ENCODE measurements at regions not wholly inside any gene's neighbourhood (a gene's known extent, or its start where the extent isn't known, plus 50 kb on each side); places are given as distances from the start of the nearest gene placed in this dataset.

DNA sequence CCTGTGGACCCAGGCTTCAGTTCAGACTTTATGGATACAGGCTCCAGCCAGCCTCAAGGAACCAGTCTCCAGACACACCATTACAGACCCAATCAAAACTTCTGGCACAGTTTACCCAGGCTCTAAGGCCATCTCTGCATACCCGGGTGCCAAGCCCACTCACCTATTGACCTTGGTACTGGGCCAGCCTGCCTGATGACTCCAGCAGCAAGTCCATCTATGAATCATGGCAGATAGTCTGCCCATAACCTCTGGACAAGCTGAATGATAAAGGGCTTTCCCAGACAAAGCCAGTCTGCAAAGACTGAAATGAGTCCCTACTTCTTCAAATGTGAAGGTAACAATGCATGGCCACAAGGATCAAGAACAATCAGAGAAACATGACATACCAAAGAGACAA is 1327.1 kb upstream of the C9orf72 start:
- Histone ChIP-seq H3K23ac (ENCODE audit: insufficient read length) (no peak overlapping the region), H2BK5ac (ENCODE audit: low read depth, low read length) (no peak overlapping the region), H3K27me3 (replicated peaks in 1 of 4; ENCODE audit: control insufficient read depth in 3 of 4, extremely low read depth in 1 of 4, insufficient read depth in 3 of 4, low read length in 3 of 4) (no peaks in the 10 kb centered on the region), H3K14ac (ENCODE audit: insufficient read length) (no peak overlapping the region), H3K27ac (ENCODE audit: low read depth, low read length) (no peak overlapping the region), H3K23me2 (ENCODE audit: low read depth, low read length) (no peaks in the 10 kb centered on the region), H4K8ac (ENCODE audit: extremely low read depth, insufficient read depth, low read length) (no peak overlapping the region), H2AFZ (ENCODE audit: low read length) (no peak overlapping the region), H3K18ac (ENCODE audit: extremely low read depth, low read length) (no peak overlapping the region), H3K56ac (replicated peaks; ENCODE audit: insufficient read length, low read depth, low read length) (no peak overlapping the region), H3K79me1 (ENCODE audit: low read depth, low read length) (no peaks in the 10 kb centered on the region), H3K4ac (replicated peaks; ENCODE audit: insufficient read length, low read depth, low read length) (no peak overlapping the region), H3K4me1 (replicated peaks in 1 of 4; ENCODE audit: control insufficient read depth in 3 of 4, insufficient read depth in 4 of 4, low read length in 3 of 4) (no peaks in the 10 kb centered on the region), H4K5ac (ENCODE audit: insufficient read length, low read depth, low read length) (no peak overlapping the region), H4K20me1 (replicated peaks in 1 of 2; ENCODE audit: control insufficient read depth in 1 of 2, insufficient read depth in 2 of 2, low read length in 2 of 2) (no peaks in the 10 kb centered on the region), H3K4me2 (ENCODE audit: insufficient read depth in 1 of 2, low read depth in 2 of 2, low read length in 2 of 2) (no peak overlapping the region), H4K91ac (replicated peaks; ENCODE audit: insufficient read length, low read length) (no peak overlapping the region), H2BK15ac (ENCODE audit: low read length) (no peak overlapping the region), H3K4me3 (ENCODE audit: extremely low read depth in 1 of 4, insufficient read depth in 2 of 4, low read depth in 3 of 4, low read length in 4 of 4) (no peak overlapping the region), H2BK12ac (ENCODE audit: low read depth, low read length) (no peak overlapping the region), H3K36me3 (ENCODE audit: control insufficient read depth in 2 of 4, insufficient read depth in 4 of 4, low read length in 3 of 4) (no peaks in the 10 kb centered on the region), H2BK20ac (ENCODE audit: low read length) (no peak overlapping the region), H3K9ac (replicated peaks in 1 of 4; ENCODE audit: extremely low read depth in 1 of 4, low read depth in 3 of 4, low read length in 3 of 4) (no peak overlapping the region), H3K9me3 (ENCODE audit: insufficient read depth in 2 of 2, low read depth in 1 of 2, low read length in 1 of 2) (peaks cover 2% of the 10 kb centered on the region in 2 experiments; a peak in 2 of 4 replicates), H2BK120ac (replicated peaks; ENCODE audit: low read depth, low read length) (no peak overlapping the region), H3K79me2 (ENCODE audit: control insufficient read depth in 1 of 2, insufficient read depth in 2 of 2, low read length in 2 of 2) (no peaks in the 10 kb centered on the region), H2AK5ac (ENCODE audit: low read depth, low read length) (no peak overlapping the region)
- WGBS, 2 experiments (ENCODE audit: extremely low coverage in 1 of 2, insufficient coverage in 1 of 2, insufficient read length in 1 of 2, insufficient replicate concordance in 2 of 2, low coverage in 1 of 2, low lambda C conversion rate in 2 of 2, missing lambda C conversion rate in 1 of 2), result 0% methylated on average over 1 of the region's 1 CpG; no CpG with 5 or more reads in 1 of the 2 experiments
- ChIA-PET CTCF (ENCODE audit: partially characterized antibody) (no interaction called here), POLR2A (ENCODE audit: partially characterized antibody) (no interaction called here)
- DNase-seq (ENCODE audit: low read depth in 1 of 2, low spot score in 2 of 2) (no peak), FAIRE-seq (no peak)
- no peak for TF ChIP-seq GTF2F1 (IDR thresholded peaks at IDR 0.05; ENCODE audit: borderline replicate concordance, low read depth, low read length)
- TF ChIP-seq POU5F1 (IDR thresholded peaks at IDR 0.05; ENCODE audit: low read depth, low read length), result no peak
- TF ChIP-seq POLR2A (IDR thresholded peaks at IDR 0.05; ENCODE audit: control extremely low read depth in 1 of 2, low read depth in 2 of 2, low read length in 2 of 2), result no peak
- TF ChIP-seq FOSL1 (IDR thresholded peaks at IDR 0.05; ENCODE audit: insufficient read depth, low read depth, low read length), result no peak
- TF ChIP-seq, protein P1, sequence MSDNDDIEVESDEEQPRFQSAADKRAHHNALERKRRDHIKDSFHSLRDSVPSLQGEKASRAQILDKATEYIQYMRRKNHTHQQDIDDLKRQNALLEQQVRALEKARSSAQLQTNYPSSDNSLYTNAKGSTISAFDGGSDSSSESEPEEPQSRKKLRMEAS (IDR thresholded peaks at IDR 0.05), result no peak
- TF ChIP-seq CEBPB (IDR thresholded peaks at IDR 0.05; ENCODE audit: low read depth, low read length), result no peak
- TF ChIP-seq BRCA1 (IDR thresholded peaks at IDR 0.05; ENCODE audit: low read depth, low read length), result no peak
- no peak for TF ChIP-seq JUN (IDR thresholded peaks at IDR 0.05; ENCODE audit: low read depth, low read length)
- no peak for TF ChIP-seq CTBP2 (IDR thresholded peaks at IDR 0.05; ENCODE audit: borderline replicate concordance, insufficient read depth, insufficient read length, low read length)
- TF ChIP-seq RFX5 (IDR thresholded peaks at IDR 0.05; ENCODE audit: borderline replicate concordance, low read depth, low read length), result no peak
- TF ChIP-seq MAFK (IDR thresholded peaks at IDR 0.05; ENCODE audit: low read depth, low read length), result no peak
- TF ChIP-seq SP1 (IDR thresholded peaks at IDR 0.05; ENCODE audit: low read depth, low read length), result no peak
- TF ChIP-seq KDM1A (IDR thresholded peaks at IDR 0.05; ENCODE audit: borderline replicate concordance, low read length), result no peak
- TF ChIP-seq CBX8 (IDR thresholded peaks at IDR 0.05; ENCODE audit: borderline replicate concordance, low read depth, low read length), result no peak
- TF ChIP-seq HDAC6 (IDR thresholded peaks at IDR 0.05; ENCODE audit: low read depth, low read length), result no peak
- no peak for TF ChIP-seq TAF1 (IDR thresholded peaks at IDR 0.05; ENCODE audit: low read depth, low read length)
